GM10266 (cell line): ENCODE measurements at regions not wholly inside any gene's neighbourhood (a gene's known extent, or its start where the extent isn't known, plus 50 kb on each side); places are given as distances from the start of the nearest gene placed in this dataset.

Source experiments
- DNase-seq: peaks from one replicate; pipeline ENCODE4 v3.0.0; 2012; ENCODE audit errors: extremely low spot score
- TF ChIP-seq, protein P1 (sequence below): IDR thresholded peaks from 2 replicates; pipeline ENCODE4 v1.5.1; 2012; ENCODE audit warnings: mild to moderate bottlenecking, low read depth; ENCODE audit not compliant: control insufficient read depth, insufficient read depth; ENCODE audit errors: missing control alignments

DNA sequence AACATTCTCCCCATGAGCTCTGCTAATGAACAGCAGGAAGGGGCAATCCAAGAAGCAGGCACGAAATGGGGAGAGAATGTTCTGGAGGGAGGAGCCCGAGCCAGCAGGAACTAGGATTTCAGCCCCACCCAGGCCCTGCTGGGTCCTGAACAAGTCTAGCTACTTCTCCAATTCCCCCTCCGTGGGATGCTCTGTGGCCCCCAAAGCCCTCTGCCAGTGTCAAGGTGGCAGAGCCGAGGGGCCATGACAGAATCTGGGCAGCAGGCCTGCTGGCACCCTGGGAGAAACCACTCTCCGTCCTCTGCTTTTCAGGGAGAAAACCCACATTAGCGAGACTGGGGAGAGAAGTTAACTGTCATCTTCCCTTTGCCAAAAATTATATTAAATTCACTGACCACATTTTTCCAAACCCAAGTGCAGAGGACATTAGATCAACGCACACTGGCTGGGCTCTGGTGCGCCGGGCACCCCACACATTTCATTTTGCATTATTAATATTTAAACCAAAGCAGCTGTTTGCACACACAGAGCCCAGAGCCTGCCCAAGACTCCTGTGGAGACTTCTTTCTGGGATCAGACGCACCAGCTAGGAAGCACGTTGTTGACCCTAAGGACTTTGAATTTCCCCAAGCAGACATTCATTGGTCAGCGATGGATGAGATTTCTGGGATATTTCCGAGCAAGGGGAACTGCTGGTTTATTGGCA, 80.2 kb upstream of the PKDCC start:
- TF ChIP-seq, protein P1, sequence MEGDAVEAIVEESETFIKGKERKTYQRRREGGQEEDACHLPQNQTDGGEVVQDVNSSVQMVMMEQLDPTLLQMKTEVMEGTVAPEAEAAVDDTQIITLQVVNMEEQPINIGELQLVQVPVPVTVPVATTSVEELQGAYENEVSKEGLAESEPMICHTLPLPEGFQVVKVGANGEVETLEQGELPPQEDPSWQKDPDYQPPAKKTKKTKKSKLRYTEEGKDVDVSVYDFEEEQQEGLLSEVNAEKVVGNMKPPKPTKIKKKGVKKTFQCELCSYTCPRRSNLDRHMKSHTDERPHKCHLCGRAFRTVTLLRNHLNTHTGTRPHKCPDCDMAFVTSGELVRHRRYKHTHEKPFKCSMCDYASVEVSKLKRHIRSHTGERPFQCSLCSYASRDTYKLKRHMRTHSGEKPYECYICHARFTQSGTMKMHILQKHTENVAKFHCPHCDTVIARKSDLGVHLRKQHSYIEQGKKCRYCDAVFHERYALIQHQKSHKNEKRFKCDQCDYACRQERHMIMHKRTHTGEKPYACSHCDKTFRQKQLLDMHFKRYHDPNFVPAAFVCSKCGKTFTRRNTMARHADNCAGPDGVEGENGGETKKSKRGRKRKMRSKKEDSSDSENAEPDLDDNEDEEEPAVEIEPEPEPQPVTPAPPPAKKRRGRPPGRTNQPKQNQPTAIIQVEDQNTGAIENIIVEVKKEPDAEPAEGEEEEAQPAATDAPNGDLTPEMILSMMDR = no peak
- DNase-seq = no peak

DNA sequence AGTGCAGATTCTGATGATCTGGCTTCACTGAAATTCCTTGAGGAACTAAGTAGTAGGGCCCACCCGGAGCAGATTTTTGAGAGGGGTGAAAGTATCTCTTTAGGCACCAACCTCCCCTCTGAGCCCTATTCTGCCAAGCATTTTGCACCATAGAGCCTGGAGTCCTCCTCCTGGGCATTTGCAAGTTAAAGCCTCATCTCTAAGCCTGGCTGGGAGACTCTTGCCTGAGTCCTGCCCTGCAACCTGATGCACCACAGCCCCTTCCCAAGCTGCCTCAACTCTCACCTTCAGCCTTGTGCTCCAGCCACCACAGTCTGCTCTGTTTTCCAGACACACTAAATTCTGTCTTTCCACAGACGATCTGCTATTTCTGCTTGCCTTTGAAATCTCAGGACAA, 79.6 kb upstream of the PKDCC start:
- TF ChIP-seq, protein P1 = no peak
- DNase-seq = no peak

DNA sequence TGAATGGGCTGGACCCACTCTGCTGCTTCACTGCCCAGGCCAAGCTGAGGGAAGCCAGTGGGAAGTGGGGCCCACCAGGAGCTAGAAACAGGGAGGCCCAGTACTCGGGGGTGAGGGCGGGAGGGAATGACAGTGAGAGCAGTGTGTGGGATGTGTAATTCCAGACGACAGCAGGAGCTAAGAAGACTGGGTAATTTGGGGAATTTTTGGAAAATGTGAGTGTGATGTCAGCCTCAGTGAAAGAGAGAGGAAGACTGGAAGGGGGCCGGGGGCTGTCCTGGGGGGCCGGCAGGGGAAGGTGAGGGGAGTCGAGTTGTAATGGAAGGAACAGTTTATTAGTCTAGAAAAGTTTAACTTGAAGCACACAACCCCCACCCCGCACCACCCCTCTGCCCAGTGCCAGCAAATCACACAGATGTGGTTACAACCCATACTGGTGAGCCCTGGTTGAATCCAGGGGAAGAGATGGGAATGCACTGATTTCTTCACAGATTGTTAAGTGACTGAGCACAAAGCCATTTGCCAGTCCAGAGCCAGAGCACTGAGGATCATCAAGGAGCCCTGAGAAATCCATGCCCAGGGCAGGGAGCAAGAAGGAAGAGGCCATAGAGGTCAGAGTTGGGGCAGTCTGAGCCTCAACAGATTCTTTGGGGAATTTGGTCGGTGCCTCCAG, 76.7 kb upstream of the PKDCC start:
- no peak for DNase-seq
- TF ChIP-seq, protein P1 = no peak

DNA sequence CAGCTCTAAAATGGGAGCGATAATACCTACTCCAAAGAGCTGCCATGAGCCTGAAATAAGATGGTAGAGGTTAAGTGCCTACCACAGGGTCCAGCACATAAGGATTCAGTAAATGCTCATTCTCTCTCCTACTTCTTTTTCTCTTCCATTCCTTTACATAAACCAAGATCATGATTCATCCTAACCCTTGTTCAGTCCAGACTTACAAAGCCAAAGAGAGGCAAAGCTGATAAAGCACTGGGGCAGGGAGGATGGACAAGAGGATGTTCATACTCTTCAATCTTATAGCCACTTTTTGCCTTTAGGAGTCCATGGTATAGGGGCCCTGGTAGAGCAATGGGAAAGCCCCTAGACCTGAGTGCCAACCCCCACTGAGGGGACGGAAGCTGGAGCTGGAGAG, 75.6 kb upstream of the PKDCC start:
- TF ChIP-seq, protein P1 = no peak
- DNase-seq = no peak

DNA sequence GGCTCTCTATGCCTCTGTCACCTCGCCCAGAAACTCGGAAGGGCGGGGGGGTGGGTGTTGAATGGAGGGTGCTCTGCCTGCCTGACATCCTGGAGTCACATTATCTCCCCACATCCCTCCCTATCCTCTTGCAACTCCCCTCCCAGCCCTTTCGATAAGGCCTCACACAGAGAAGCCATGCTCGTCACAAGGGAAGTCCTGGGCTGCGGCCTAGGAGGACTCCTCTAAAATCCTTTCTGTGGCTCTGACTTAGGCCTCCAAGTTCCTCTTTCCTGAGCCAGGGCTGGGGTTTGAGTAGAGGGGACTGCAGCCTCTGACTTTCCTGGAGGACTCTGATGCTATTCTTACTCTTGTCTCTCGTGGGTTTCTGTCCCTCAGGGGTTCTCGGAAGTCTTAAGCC, 75.0 kb upstream of the PKDCC start:
- DNase-seq = no peak
- TF ChIP-seq, protein P1 = no peak

DNA sequence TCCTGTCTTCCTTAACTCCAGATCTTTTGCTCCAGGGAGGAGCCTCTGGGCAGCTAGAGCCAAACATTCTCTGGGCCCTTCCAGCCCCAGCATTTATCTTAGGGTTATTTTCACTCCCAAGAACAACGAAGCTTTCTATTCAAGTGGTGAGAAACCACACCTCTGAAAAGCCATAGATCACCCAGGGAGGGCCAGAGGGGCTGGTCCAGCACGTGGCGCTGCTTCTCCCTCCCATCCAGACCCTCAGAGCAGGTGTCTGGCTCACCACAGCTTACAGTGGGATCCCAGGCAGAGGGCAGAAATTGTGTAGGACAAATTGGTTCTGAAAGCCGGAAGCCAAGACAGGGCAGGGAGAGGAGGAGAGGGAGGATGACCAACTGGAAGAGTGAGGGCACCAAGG, 74.0 kb upstream of the PKDCC start:
- no peak for DNase-seq

DNA sequence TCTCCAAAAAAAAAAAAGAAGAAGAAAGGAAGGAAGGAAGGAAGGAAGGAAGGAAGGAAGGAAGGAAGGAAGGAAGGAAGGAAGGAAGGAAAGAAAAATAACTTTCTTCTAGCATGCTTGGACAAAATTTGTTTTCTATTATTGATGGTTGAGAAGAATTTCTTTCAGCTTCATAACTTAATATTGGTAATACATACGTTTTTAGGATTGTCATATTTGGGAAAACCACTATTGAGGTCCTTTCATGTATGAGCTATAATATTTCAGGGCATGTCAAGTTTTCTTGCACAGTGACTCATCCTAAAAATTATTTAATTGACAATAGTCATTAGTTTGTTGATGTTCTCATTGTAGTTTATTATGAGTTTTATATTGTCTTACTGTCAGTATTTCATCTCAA, 66.4 kb upstream of the PKDCC start:
- DNase-seq = no peak
- TF ChIP-seq, protein P1 = no peak

More for the DNA sequence above, 74.0 kb upstream of the PKDCC start:
- TF ChIP-seq, protein P1 = no peak
